GM10266 (cell line): ENCODE measurements at regions not wholly inside any gene's neighbourhood (a gene's known extent, or its start where the extent isn't known, plus 50 kb on each side); places are given as distances from the start of the nearest gene placed in this dataset.

ENCODE experiments used
- DNase-seq: peaks from one replicate; pipeline ENCODE4 v3.0.0; 2012; ENCODE audit errors: extremely low spot score
- CTCF ChIP-seq: IDR thresholded peaks from 2 replicates; pipeline ENCODE4 v1.5.1; 2012; ENCODE audit warnings: mild to moderate bottlenecking, low read depth; ENCODE audit not compliant: control insufficient read depth, insufficient read depth; ENCODE audit errors: missing control alignments

- TF ChIP-seq CTCF = no peak
- no peak for DNase-seq
Measured at GRCh38 chr22:45061332-45061731, 51.5 kb upstream of the PHF21B start.

- peak; percentile 70 for DNase-seq
- no peak for TF ChIP-seq CTCF
Measured at GRCh38 chr22:45064313-45065278, 54.8 kb upstream of the PHF21B start.

GRCh38 chr22:45065726-45066125 is 55.9 kb upstream of the PHF21B start:
- DNase-seq = no peak
- no peak for TF ChIP-seq CTCF

GRCh38 chr22:45067731-45068130 is 57.9 kb upstream of the PHF21B start:
- TF ChIP-seq CTCF = no peak
- no peak for DNase-seq

- TF ChIP-seq CTCF = no peak
- no peak for DNase-seq
Measured at GRCh38 chr22:45069925-45070324, 60.1 kb upstream of the PHF21B start.

GRCh38 chr22:45071618-45072017 is 61.8 kb upstream of the PHF21B start:
- DNase-seq = no peak
- no peak for TF ChIP-seq CTCF

- DNase-seq = no peak
- TF ChIP-seq CTCF = no peak
Measured at GRCh38 chr22:45072322-45072903, 62.6 kb upstream of the PHF21B start.
